ENCODE measurements at regions not wholly inside any gene's neighbourhood (a gene's known extent, or its start where the extent isn't known, plus 50 kb on each side); places are given as distances from the start of the nearest gene placed in this dataset.
A peak's percentile ranks its signal among the peaks of the same experiment; 100 is the strongest.

DNA sequence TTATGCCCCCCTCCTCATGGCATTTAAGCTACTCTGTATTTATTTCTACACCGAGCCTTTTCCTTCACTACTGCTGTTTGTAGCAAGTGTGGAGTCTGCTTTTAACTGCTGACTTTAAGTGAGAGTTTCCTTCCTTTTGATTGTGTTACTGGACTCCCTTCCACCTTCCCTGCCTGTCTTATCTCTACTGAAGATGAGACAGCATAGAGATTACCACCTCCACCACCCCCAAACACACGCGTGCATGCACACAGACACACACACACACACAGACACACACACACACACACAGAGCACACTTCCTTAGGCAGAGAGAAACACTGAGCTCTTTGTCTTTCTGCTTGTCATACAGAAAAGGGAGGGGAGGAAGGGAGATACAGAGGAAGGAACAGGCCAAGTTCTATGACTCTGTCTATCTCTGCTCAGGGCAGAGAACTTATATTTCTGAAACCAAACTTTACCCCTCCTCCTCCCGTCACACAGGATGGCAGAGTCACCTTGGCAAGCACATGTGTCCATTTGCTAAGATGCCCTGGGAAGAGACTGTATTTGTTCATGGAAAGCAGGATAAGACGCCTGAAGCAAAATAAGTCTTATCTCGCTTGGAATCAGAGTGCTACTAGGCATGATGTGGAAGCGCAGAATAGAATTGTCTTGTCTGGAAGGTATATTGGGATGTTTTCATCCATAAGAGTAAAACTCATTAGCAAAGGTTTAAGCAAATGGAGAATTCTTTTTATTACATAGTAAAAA is 81.8 kb upstream of the CAV2 start:
- DNase-seq (ENCODE audit: low spot score): peak; percentile 32

DNA sequence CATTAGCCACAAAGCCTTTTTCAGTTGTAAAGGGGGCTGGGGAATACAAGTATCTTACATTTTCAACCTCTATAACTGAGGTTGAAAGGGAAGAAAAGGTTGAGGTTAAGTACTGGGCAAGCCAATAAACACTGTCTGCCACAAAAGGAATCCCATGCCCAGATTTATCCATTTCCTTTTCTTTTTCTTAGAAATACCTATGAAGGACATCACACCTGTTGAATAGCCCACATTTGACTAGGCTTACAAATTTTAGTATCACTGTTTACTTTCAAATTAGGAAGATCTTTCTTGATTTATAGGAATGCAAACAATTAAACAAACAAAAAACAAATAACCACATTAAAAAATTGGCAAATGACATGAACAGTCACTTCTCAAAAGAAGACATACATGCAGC is 81.0 kb upstream of the CAV2 start:
- no peak for DNase-seq (ENCODE audit: low spot score)

DNA sequence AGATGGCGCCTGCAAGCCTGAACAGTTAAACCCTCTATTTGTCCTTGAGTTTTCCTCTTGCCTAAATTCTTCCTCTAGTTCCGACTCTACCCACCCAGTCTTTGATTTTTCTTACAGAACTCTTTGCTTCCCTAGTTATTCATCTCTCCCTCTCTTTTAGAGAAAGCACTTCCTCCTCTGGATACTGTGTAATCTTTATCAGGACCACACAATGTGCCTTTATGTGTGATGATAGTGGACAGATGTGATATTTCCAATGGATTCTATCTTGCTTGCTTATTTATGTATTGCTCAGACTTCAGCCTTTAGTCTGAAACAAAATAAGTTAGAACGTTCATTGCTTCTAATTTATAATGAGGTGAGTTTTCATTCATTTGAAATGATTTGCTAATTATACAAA is 79.5 kb upstream of the CAV2 start:
- DNase-seq (ENCODE audit: low spot score): no peak

DNA sequence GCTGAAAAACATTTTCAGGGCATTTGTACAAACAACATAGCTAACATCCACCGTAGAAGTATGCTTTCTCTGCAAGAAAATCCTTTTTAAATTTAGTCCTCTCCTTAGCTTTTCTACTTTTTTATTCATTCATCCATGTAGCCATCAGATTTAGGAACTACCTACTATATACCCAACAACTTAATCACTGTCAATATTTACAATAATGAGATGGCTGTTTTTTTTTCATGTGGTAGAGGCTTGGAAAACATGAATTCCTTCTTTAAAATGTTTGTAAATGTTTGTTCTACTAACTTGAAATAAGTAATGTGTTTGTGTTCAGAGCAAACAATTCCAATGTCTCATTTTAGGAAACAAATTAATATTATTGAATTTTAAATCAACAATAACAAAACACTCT is 78.2 kb upstream of the CAV2 start:
- no peak for DNase-seq (ENCODE audit: low spot score)

DNA sequence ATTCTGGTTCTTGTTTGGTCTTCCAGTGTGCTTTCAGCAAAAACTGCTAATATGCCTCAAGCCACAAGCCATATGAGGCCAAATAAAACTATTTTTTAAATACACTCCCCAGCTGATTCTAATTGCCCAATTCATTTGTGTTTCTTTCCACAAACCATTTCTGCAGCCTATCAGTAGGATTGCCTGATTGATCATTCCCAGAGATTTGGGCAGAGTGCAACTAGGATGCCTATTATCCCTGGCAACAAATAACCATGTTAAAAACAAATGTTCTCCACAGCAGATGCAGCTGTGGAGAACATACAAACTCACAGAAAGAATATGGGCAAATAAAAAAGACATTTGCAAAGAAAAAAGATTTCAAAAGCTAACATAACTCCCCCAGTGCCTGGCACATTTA is 76.9 kb upstream of the CAV2 start:
- no peak for DNase-seq (ENCODE audit: low spot score)

DNA sequence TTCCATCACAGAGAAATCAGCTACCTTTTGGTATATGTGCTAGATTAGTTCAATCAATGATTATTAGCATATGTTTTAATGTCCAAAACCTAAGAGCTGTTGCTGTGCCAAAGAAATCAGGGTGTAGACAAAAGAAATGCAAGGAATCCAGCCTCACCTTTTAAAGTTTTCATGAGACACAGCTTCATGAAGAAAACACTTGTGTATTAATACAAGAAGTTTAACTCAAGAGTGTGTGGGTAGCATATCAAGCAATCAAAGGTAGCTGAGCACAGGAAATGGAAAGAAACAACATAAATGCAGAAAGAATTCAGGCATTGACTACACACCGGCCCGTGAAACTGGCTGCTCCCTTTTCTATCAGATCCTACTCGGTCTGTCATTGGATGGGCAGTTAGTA is 76.0 kb upstream of the CAV2 start:
- DNase-seq (ENCODE audit: low spot score): no peak

DNA sequence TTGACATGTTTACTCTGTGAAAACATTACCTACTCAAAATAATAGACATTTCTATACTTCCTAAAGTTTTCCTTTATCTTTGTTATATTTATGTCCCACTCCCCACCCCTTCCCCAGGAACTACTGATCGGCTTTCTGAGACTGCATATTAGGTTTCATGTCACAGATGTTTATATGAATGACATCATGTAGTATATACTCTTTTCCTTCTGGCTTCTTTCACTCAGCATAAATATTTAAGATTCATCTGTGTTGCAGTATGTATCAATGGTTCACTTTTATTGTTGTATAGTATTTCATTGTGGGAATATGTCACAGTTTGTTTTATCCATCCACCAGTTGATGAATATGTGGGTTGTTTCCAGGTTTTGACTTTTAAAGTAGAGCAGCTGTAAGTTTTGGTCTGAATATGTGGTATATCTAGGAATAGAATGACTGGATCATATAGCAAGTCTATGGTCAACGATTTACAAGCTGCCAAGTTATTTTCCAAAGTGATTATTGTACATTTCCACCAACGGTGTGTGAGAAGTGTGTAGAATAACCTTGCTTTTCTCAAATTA is 73.8 kb upstream of the CAV2 start:
- DNase-seq (ENCODE audit: low spot score): no peak

DNA sequence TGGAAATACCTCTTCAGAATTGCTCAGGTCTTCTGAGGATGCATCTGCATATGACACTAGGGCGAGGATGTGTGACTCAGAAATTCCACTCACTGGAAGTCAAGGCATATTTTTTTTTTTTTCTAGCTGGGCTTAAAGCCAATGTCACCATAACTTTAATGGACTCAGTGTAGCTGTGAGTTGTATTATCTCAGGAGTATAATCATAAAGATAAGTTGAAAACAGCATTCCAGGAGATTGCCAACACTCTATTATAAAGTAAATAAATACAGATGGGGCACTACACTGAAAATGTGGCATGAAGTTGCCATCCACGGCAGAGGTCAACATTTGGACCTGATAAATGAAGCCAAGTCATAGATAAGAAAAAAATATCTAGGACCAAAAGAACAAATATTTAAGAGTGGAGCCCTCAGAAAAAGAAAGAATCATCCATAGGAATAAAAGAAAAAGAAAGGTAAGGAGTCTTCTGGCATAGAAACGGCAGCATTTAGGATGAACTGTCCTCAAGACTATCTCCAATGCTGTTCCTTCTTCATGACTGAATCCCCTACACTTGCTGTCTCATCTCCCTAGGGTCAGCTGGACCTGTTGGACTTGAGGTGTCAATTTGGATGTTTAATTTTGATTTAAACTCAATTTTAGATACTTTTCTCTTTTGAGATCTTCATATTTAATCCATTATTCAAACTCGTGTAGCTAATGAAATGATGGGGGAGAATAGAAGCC is 72.9 kb upstream of the CAV2 start:
- no peak for DNase-seq (ENCODE audit: low spot score)

DNA sequence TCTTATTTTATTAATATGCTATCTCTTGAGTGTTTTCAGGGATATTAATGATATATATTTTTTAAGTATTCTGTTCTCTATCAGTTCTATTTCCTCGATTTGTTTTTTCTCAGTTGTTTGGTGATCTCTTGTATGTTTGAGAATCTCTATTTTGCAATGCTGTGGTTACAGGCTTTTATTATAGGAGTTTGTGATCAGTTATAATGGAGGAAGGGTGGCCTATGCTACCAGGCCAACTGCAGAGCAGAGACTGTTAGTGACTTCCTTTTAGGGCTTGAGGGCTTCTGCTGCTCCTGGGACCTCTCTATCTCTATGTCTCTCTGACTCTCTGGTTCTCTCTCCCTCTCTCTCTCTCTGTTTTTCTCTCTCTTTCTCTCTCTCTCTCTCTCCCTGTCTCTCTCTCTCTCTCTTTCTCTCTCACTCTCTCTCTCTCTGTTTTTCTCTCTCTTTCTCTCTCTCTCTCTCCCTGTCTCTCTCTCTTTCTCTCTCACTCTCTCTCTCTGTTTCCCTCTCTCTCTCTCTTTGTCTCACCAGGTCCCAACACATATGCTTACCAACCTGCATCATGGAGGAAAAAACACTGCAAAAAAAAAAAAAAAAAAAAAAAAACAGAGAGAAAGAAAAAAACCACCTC is 69.4 kb upstream of the CAV2 start:
- DNase-seq (ENCODE audit: low spot score): no peak

DNA sequence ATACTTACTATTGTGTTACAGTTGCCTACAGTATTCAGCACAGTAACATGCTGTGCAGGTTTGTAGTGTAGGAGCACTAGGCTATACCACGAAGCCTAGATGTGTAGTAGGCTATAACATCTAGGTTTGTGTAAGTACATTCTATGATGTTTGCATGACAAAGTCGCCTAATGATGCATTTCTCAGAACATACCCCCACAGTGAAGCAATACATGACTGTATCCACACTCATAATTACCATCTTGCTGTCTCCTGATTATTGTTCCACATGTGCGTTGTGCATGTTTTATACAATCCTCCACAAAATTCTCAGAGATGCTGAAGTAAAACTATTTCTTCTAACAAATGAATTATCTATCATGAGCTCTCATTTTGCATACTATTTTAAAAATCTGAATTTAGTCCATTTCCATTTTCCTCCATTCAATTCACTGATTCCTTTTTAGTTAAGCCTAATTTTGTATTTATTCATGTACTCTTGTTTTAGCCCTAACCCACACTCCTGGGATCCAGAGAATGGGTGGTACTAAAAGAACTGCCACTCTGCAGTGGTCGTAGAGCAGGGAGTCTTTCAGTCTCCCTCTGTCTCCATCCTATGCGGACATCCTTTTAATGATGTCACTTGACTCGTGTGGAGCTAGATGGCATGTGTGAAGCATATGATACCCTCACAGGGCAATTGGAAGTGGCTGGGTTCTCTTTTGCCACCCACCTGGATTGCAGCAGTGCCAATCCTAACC is 67.6 kb upstream of the CAV2 start:
- DNase-seq (ENCODE audit: low spot score): no peak

DNA sequence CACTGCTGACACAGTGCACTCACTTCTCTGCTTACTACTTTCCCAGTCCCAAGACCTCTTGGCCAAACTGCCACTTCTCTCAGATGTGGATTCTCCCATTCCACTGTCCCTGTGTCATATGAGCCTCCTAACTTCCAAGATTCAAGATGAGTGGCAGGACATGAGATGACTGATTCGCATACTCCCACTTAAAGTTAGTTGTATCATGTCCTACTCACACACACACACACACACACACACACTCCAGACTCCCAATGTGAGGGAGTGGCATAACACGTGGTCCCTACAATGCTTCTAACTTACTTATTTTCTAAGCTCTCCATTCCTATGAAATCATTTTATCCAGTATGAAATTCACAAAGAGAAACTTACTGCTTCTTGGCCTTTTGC is 67.0 kb upstream of the CAV2 start:
- DNase-seq (ENCODE audit: low spot score): no peak

DNA sequence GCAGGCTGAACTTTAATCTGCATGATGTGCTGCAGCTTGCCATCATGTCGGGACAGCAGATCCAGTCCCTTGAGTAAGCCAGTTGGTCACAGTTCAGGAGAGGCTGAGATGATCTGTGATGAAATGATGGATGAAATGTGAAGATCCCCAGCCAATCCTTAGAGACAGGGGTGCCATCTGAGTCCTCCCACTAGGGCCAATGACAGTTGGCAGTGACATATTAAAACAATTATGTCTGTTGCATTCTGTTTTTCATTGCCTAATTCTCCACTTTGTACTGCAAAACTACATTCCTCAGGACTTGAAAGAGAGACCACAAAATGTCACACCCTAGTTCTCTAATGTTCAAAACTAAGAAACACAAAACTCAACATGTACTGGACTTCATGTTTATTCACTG is 66.3 kb upstream of the CAV2 start:
- no peak for DNase-seq (ENCODE audit: low spot score)

DNA sequence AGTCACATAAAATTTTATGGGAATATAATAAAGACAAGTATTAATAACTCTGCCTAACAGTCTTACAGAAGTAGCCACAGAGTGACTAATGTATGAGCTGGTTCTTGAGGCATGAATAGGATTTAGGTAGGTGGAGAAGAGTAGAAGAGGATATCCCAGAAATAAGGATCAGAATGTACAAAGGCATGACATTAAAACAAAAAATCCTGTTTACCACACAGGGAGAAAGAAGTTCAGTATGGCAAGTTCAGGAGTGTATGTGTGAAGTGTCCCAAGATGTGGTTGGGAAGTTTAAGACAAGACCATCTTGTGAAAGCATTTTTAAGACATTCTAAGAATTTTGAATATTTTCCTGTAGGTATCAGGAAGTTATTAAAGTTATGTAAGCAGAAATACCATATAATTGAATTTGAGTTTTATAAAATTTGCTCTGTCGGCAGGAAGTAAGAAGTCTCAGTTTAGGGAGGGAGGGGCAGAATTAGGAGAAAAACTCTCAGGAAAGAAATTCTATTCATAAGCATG is 64.7 kb upstream of the CAV2 start:
- no peak for DNase-seq (ENCODE audit: low spot score)

DNA sequence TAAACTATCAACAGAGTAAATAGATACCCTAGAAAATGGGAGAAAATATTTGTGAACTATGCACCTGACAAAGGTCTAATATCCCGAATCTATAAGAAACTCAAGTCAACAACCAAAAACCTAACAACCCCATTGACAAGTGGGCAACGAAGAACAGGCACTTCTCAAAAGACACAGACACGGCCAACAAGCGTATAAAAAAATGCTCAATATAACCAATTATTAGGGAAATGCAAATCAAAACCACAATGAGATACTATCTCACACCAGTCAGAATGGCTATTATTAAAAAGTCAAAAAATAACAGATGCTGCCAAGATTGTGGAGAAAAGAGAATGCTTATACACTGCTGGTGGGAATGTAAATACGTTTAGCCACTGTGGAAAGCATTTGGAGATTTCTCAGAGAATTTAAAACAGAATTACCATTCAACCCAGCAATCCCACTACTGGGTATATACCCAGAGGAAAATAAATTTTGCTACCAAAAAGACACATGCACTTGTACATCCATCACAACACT is 63.2 kb upstream of the CAV2 start:
- no peak for DNase-seq (ENCODE audit: low spot score)

DNA sequence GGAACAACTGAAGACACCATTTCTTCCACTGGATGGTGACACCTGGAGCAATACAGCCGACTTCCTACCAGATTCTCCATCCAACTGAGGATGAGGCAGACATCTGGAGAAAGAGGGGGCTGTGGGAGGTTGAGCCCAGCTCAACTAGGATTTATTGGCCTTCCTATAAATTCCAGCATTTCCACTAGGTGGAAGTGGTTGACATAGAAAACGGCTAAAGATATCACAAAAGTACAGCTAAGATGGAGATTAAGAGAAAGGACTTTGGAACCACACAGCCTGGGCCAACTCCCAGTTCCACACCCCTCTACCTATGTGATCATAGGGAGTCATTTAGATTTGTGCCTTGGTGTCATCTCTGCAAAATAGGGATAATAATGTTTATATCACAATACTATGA is 61.3 kb upstream of the CAV2 start:
- DNase-seq (ENCODE audit: low spot score): peak; percentile 52

DNA sequence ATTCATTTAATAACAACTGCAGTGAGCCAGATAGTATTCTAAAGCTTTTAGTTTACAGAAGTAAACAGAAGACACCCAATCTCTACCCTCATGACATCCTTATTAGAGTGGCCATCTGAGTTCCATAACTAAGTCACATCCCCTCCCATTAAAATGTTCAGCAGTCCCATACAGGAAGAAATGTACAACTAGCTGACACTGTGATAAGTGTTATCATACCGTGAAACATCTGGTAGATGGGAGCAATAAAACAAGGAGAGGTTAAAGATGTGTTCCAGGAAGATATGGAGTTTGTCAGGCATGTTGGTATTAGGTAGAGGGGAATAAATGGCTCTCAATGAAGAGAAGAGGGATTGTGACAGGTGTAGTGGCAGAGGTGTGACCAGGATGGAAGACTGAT is 60.5 kb upstream of the CAV2 start:
- DNase-seq (ENCODE audit: low spot score): no peak

DNA sequence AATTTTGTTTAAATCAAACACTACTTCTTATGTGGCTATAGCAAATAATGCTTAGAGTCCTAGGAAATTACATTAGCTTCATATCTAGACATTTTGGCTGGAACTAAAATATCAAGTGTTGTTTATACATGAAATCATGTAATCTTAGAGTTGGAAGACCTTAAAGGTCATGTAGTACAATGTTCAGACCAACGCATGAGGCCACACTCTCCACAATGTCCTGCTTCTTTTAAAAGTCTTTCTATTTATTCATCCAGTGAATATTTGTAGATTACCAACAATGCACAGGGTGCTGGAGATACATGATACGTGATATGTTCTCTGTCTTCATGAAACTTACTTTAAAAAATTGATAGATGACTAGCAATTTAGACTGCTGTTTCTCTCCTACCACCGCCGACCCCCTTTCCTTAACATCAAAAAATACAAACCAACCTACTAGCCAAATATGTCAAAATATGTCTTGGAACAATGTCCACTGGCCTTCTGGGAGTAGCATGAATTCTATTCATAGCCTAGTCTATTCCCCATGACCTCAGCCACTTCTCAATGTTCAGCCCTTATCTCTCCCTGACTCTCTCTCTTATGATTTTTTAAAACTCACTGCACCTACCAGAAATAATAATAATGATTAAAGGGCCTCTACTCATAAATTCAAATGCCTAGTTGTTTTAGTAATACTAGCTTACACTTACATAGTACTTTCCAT is 59.5 kb upstream of the CAV2 start:
- no peak for DNase-seq (ENCODE audit: low spot score)

DNA sequence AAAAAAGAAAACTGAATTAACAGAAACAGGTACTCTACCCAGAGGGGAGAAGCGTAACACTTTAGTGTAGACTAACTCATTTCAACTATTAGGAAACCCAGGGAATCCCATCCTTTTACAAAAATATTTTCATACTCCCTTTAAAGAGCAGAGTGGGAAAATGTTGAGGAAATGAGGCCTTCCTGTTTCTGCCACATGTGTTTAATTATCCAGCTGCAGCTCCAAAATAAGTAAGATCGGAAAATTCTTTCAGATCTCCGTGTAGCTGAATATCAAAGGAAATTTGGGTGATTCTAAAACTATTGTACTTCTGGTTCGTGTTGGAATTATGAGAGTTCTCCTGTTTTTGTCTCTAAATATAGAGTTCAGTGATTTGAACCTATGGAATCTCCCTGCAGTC is 58.0 kb upstream of the CAV2 start:
- DNase-seq (ENCODE audit: low spot score): no peak

DNA sequence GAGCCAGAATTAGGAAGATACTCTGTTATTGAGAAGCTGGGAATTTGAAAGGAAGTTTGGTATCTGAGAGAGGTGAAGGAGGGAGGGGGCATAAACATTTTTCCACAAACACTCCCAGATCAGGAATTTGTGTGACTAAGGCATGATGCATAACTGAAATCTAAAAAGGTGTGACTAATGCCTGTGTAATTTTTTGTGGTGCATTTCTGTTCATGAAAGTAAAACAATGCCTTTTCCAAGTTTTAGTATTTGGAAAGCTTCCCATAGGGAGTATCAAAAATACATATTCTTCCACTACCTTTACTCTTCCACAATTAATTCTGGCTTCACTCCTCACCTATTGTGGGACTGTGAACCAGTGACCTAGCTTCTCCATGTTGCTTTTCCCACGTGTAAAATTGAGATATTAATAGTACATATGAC is 56.4 kb upstream of the CAV2 start:
- DNase-seq (ENCODE audit: low spot score): peak; percentile 68

DNA sequence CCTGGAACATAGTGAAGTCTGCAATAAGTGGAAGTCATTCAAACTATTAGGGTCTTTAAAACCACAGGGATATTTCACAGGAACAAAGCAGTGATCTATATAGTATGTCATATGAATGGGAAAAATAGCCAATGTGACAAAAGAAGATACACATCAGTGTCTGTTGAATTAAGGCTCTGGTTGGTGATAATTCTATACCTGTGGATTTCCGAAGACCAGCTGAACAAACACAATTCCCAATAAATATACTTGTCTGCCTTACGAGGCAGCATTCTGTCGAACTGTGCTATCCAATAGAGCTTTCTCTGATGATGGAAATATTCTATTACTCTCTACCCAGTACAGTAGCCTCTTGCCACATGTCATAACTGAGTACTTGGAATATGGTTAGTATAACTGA is 55.9 kb upstream of the CAV2 start:
- DNase-seq (ENCODE audit: low spot score): no peak

All from umbilical cord (tissue), 1 donor.